Gastrocnemius medialis (tissue), 4 donors: ENCODE measurements at regions not wholly inside any gene's neighbourhood (a gene's known extent, or its start where the extent isn't known, plus 50 kb on each side); places are given as distances from the start of the nearest gene placed in this dataset.

ENCODE experiments used
- ATAC-seq, 2 donors: fragments of 150-250 bp; one replicate each; pipeline ENCODE4 v1.9.1; 2016
- DNase-seq, 2 donors: peaks; one replicate each; pipeline ENCODE4 v3.0.0-alpha.2; 2019
- H3K27ac ChIP-seq, 4 donors: fragments of 200-600 bp; sonication (generic); 1 replicate in 1 of 4; 2 replicates in 3 of 4; pipeline ENCODE4 v1.5.1; 2016 to 2018; ENCODE audit warnings: mild to moderate bottlenecking in 2 of 4, moderate library complexity in 1 of 4
- H3K27me3 ChIP-seq, 3 donors: fragments of 200-600 bp; sonication (generic) in 2 of 3; 1 replicate in 1 of 3; 2 replicates in 2 of 3; pipeline versions ENCODE4 v1.5.1 to v1.6.0; 2016 to 2019; ENCODE audit warnings: mild to moderate bottlenecking in 1 of 3, moderate library complexity in 1 of 3
- H3K36me3 ChIP-seq, 2 donors: fragments of 200-600 bp; sonication (generic) in 1 of 2; one replicate each; pipeline ENCODE4 v1.5.1; 2017 to 2018
- H3K4me1 ChIP-seq, 2 donors: fragments of 200-600 bp; sonication (generic) in 1 of 2; one replicate each; pipeline ENCODE4 v1.5.1; 2016 to 2017; ENCODE audit warnings: mild to moderate bottlenecking in 2 of 2
- H3K4me3 ChIP-seq, 4 donors: fragments of 200-600 bp; sonication (generic) in 3 of 4; 1 replicate in 1 of 4; 2 replicates in 3 of 4; pipeline ENCODE4 v1.5.1; 2016 to 2019; ENCODE audit warnings: mild to moderate bottlenecking in 2 of 4
- H3K9me3 ChIP-seq, 3 donors: fragments of 200-600 bp; sonication (generic) in 2 of 3; 1 replicate in 1 of 3; 2 replicates in 2 of 3; pipeline ENCODE4 v1.5.1; 2016 to 2019
- CTCF ChIP-seq, 5 experiments: fragments of 450-650 bp in 3 of 5; fragments of 200-600 bp in 2 of 5; sonication (generic) in 2 of 5; IDR thresholded peaks in 4 of 5; conservative IDR thresholded peaks in 1 of 5; 1 replicate in 4 of 5; 2 replicates in 1 of 5; pipeline ENCODE4 v1.5.1; 2016 to 2019; ENCODE audit warnings: antibody characterized with exemption in 5 of 5, mild to moderate bottlenecking in 3 of 5, moderate library complexity in 3 of 5
- POLR2A ChIP-seq, 2 donors: fragments of 450-650 bp; IDR thresholded peaks; one replicate each; pipeline ENCODE4 v1.6.1; 2017; ENCODE audit warnings: antibody characterized with exemption in 2 of 2, mild to moderate bottlenecking in 2 of 2, moderate library complexity in 2 of 2
- in situ Hi-C, 4 donors: fragments of 200-750 bp; cut with MboI; loops; one replicate each; pipeline versions ENCODE4 v1.15.0 to v1.8.0; 2017; ENCODE audit warnings: low sequenced_read_pairs in 4 of 4
- intact Hi-C: fragments of 100-400 bp; cut with DNase I; formaldehyde crosslinking; loops from one replicate; pipeline ENCODE4 v1.15.1; 2023; ENCODE audit warnings: low total_unique reads

DNA sequence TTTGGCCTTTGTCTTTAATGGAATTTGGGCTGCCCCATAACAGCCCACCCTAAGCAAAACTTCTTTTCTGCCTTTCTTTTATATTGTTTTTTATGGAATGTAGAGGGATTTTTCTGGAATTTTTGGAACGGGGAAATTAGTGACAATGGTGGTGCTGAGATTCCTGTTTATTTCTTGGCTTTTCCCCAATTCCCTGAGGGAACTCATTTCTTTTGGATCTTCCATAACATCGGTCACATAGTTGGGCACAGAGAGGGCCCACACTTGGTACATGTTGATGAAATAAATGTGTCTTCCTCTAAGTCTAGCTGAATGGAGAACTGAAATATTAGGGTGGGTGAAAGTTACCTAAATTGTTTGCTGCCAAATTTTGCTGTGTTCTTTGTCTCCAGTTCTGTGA, 191.6 kb upstream of the TNP1 start:
- Histone ChIP-seq H3K27ac (no peak overlapping the region), H3K36me3 (no peaks in the 10 kb centered on the region), H3K27me3 (no peaks in the 10 kb centered on the region), H3K4me3 (no peak overlapping the region), H3K9me3 (no peaks in the 10 kb centered on the region), H3K4me1 (peaks cover 9 to 20% of the 10 kb centered on the region in 2 donors)
- ATAC-seq (no peak), DNase-seq (no peak)
- in situ Hi-C loops: no loop called here
- no peak for TF ChIP-seq POLR2A (IDR thresholded peaks at IDR 0.05)
- TF ChIP-seq CTCF (IDR thresholded peaks at IDR 0.05 in 4 of 5, conservative IDR thresholded peaks at IDR 0.05 in 1 of 5): no peak
- intact Hi-C loops: no loop called here

DNA sequence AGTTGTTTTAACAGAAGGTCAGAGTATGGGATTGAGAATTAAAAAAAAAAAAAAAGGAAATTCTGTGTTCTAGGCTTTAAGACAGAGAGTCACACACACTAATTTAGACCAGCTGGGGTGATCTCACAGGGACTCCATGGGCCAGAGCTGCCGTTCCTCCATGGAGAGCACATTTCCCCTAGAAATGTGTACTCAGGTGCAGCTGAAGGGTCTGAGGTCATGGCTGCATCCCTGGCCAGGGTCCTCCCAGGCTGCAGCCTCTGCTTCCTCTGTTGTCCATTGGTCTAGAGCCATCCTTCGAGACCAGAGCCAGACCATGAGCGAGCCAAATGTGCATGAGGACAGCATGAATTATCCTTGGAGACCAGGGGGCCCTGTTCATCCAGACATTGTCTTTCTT, 190.1 kb upstream of the TNP1 start:
- intact Hi-C loops: no loop called here
- in situ Hi-C loops: no loop called here
- Histone ChIP-seq H3K27ac (no peak overlapping the region), H3K36me3 (no peaks in the 10 kb centered on the region), H3K4me3 (no peak overlapping the region), H3K27me3 (no peaks in the 10 kb centered on the region), H3K9me3 (no peaks in the 10 kb centered on the region), H3K4me1 (peaks cover 9 to 20% of the 10 kb centered on the region in 2 donors)
- TF ChIP-seq CTCF (IDR thresholded peaks at IDR 0.05 in 4 of 5, conservative IDR thresholded peaks at IDR 0.05 in 1 of 5) (no peak), POLR2A (IDR thresholded peaks at IDR 0.05) (no peak)
- DNase-seq (peak in 1 of 2 donors; percentile 16), ATAC-seq (peak; percentile 24 to 43)

DNA sequence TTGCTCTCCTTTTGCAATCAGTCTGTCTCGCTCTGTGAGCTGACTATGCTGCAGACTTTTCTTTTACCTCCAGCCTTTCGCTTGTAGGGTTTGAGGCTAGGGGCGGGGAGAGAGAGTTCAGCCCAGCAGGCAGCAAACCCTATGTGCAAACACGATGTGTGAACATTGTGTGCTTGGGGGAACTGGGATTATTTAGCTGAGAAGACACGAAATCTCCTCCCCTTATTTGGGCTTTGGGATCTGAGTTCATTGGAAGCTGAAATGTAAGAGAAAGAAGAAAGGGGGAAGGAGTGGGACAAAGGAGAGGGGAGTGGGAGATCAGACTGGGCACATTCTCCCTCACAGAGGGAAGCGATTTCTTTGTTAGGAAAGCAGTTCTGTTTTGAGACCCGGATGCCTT, 189.6 kb upstream of the TNP1 start:
- DNase-seq (no peak), ATAC-seq (peak in 1 of 2 donors; percentile 21)
- Histone ChIP-seq H3K4me1 (peaks cover 9 to 18% of the 10 kb centered on the region in 2 donors), H3K27me3 (no peaks in the 10 kb centered on the region), H3K9me3 (no peaks in the 10 kb centered on the region), H3K27ac (no peak overlapping the region), H3K36me3 (no peaks in the 10 kb centered on the region), H3K4me3 (no peak overlapping the region)
- TF ChIP-seq POLR2A (IDR thresholded peaks at IDR 0.05): no peak
- intact Hi-C loops (no loop called here), in situ Hi-C loops (no loop called here)

GRCh38 chr2:217048730-217049129, 188.9 kb upstream of the TNP1 start:
- Histone ChIP-seq H3K9me3 (no peaks in the 10 kb centered on the region), H3K27me3 (no peaks in the 10 kb centered on the region), H3K36me3 (no peaks in the 10 kb centered on the region), H3K4me1 (peaks cover 9 to 11% of the 10 kb centered on the region in 2 donors), H3K4me3 (no peak overlapping the region), H3K27ac (no peak overlapping the region)
- in situ Hi-C loops (no loop called here), intact Hi-C loops (no loop called here)
- DNase-seq (no peak), ATAC-seq (no peak)
- TF ChIP-seq CTCF (IDR thresholded peaks at IDR 0.05 in 4 of 5, conservative IDR thresholded peaks at IDR 0.05 in 1 of 5): no peak
- no peak for TF ChIP-seq POLR2A (IDR thresholded peaks at IDR 0.05)

DNA sequence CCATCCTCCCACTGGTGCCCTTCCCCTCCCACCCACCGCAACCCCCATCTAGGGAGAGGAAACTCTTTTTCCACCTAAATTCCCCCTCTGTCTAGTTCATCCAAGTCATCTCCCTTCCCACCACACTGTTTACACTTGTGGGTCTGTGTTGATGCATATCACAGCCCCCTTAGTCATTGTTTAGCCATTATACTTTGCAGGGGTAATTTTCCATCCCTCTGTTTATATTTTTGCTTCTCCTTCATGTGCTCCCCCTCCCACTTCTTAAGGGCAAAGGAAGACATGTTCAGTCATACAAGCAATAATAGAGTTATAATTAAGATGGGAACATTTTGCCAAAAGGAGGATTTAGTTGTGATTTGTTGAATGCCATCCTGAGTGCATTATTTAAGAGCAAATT, 187.8 kb upstream of the TNP1 start:
- H3K27me3 ChIP-seq: no peaks in the 10 kb centered on the region
- H3K27ac ChIP-seq: no peak overlapping the region

More for the DNA sequence above, 187.8 kb upstream of the TNP1 start:
- intact Hi-C loops: no loop called here
- no peak for ATAC-seq
- no peak for DNase-seq
- TF ChIP-seq CTCF (IDR thresholded peaks at IDR 0.05 in 4 of 5, conservative IDR thresholded peaks at IDR 0.05 in 1 of 5): no peak
- TF ChIP-seq POLR2A (IDR thresholded peaks at IDR 0.05): no peak
- H3K36me3 ChIP-seq: no peaks in the 10 kb centered on the region
- in situ Hi-C loops: no loop called here
- no peaks in the 10 kb centered on the region for H3K9me3 ChIP-seq
- H3K4me3 ChIP-seq: no peak overlapping the region
- H3K4me1 ChIP-seq: peaks cover 4 to 5% of the 10 kb centered on the region in 2 donors
